Uterus (tissue), 2 donors: ENCODE measurements at regions not wholly inside any gene's neighbourhood (a gene's known extent, or its start where the extent isn't known, plus 50 kb on each side); places are given as distances from the start of the nearest gene placed in this dataset.

Experiments used
- CTCF ChIP-seq, 4 experiments: fragments of 200-600 bp in 2 of 4; fragments of 450-650 bp in 2 of 4; sonication (generic) in 2 of 4; IDR thresholded peaks; one replicate each; pipeline ENCODE4 v1.5.1; 2016 to 2019; ENCODE audit warnings: antibody characterized with exemption in 4 of 4, mild to moderate bottlenecking in 2 of 4, moderate library complexity in 1 of 4
- POLR2A ChIP-seq, 2 donors: fragments of 450-650 bp; IDR thresholded peaks; one replicate each; pipeline ENCODE4 v1.6.1; 2016; ENCODE audit warnings: antibody characterized with exemption in 2 of 2, mild to moderate bottlenecking in 1 of 2, moderate library complexity in 1 of 2

GRCh38 chr2:23008951-23009350 lies 376.0 kb upstream of the KLHL29 start:
- no peak for TF ChIP-seq CTCF (IDR thresholded peaks at IDR 0.05)
- no peak for TF ChIP-seq POLR2A (IDR thresholded peaks at IDR 0.05)
